Lung (tissue), 11 donors: ENCODE measurements at regions not wholly inside any gene's neighbourhood (a gene's known extent, or its start where the extent isn't known, plus 50 kb on each side); places are given as distances from the start of the nearest gene placed in this dataset.

Experiments
- ATAC-seq: fragments of 200-7000 bp; cut with Tn5 transposase; one replicate; pipeline ENCODE4 v1.9.1; 2020; ENCODE audit warnings: moderate number of reproducible peaks; ENCODE audit not compliant: insufficient read depth, low FRiP score
- DNase-seq, 3 donors: peaks; one replicate each; pipeline ENCODE4 v3.0.0-alpha.2; 2013 to 2017
- H3K27ac ChIP-seq, 2 donors: one replicate each; pipeline ENCODE4 v1.5.1; 2013; ENCODE audit warnings: mild to moderate bottlenecking in 2 of 2, moderate library complexity in 2 of 2, control low read depth in 1 of 2, inconsistent platforms in 1 of 2, low read depth in 1 of 2, low read length in 1 of 2
- H3K27me3 ChIP-seq, 3 donors: one replicate each; pipeline ENCODE4 v1.5.1; 2013; ENCODE audit warnings: low read length in 2 of 3; ENCODE audit not compliant: control insufficient read depth in 3 of 3, insufficient read depth in 3 of 3
- H3K36me3 ChIP-seq, 4 donors: one replicate each; pipeline ENCODE4 v1.5.1; 2013; ENCODE audit warnings: low read length in 4 of 4, mild to moderate bottlenecking in 1 of 4, moderate library complexity in 1 of 4; ENCODE audit not compliant: control insufficient read depth in 4 of 4, insufficient read depth in 4 of 4
- H3K4me1 ChIP-seq, 5 donors: one replicate each; pipeline ENCODE4 v1.5.1; 2013; ENCODE audit warnings: low read length in 5 of 5, mild to moderate bottlenecking in 2 of 5, moderate library complexity in 1 of 5; ENCODE audit not compliant: control insufficient read depth in 5 of 5, insufficient read depth in 5 of 5
- H3K4me3 ChIP-seq: one replicate; pipeline ENCODE4 v1.5.1; 2013; ENCODE audit warnings: mild to moderate bottlenecking, control low read depth, moderate library complexity
- H3K9ac ChIP-seq, 2 donors: one replicate each; pipeline ENCODE4 v1.5.1; 2013; ENCODE audit warnings: low read length in 2 of 2, control low read depth in 1 of 2; ENCODE audit not compliant: insufficient read depth in 1 of 2
- H3K9me3 ChIP-seq, 4 donors: one replicate each; pipeline ENCODE4 v1.5.1; 2013; ENCODE audit warnings: low read length in 3 of 4, mild to moderate bottlenecking in 1 of 4, moderate library complexity in 1 of 4; ENCODE audit not compliant: control insufficient read depth in 4 of 4, insufficient read depth in 3 of 4
- WGBS, 2 donors: extraction: QIAGEN DNeasy Blood & Tissue Kit; methylation state at CpG; one replicate each; pipeline ENCODE4 v1.1.7; 2013; 5-methylcytosine and 5-hydroxymethylcytosine counted together
- TF ChIP-seq, protein P1 (sequence below): IDR thresholded peaks from 2 replicates; pipeline ENCODE4 v1.5.1; 2012; ENCODE audit warnings: mild to moderate bottlenecking; ENCODE audit errors: control extremely low read depth, extremely low read depth
- donor health status: control.
- donor health status: control.
- donor health status: Bipolar disorder and iron deficiency.
- donor health status: healthy.
- donor health status: DM: yes; HTN: yes; CAD: no.

DNA sequence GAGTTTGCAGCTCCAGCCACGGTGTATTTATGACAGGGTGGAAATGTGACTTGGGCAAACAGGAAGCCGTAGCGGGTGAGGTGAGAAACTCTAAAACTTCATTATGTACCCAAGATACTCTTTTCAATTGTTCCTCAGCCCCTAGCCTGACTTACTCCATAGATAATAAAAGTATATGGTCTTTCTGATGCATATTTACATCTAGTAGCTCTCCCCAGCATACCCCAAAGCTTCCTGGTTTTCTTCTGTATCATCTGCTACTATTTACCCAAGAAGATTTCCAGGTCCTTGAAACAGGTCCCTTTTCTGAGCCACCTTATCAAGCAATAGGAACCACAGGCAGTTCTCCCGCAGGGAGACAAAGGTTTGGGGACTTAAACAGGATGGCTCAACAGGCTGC lies 201.5 kb upstream of the ESRRG start:
- Histone ChIP-seq H3K9ac (no peak overlapping the region), H3K27me3 (no peaks in the 10 kb centered on the region), H3K9me3 (no peaks in the 10 kb centered on the region), H3K4me3 (no peak overlapping the region), H3K4me1 (no peaks in the 10 kb centered on the region), H3K27ac (no peak overlapping the region), H3K36me3 (no peaks in the 10 kb centered on the region)
- WGBS, 2 donors = 50 to 54% methylated on average over 4 of the region's 4 CpGs
- ATAC-seq (no peak), DNase-seq (no peak)
- TF ChIP-seq, protein P1, sequence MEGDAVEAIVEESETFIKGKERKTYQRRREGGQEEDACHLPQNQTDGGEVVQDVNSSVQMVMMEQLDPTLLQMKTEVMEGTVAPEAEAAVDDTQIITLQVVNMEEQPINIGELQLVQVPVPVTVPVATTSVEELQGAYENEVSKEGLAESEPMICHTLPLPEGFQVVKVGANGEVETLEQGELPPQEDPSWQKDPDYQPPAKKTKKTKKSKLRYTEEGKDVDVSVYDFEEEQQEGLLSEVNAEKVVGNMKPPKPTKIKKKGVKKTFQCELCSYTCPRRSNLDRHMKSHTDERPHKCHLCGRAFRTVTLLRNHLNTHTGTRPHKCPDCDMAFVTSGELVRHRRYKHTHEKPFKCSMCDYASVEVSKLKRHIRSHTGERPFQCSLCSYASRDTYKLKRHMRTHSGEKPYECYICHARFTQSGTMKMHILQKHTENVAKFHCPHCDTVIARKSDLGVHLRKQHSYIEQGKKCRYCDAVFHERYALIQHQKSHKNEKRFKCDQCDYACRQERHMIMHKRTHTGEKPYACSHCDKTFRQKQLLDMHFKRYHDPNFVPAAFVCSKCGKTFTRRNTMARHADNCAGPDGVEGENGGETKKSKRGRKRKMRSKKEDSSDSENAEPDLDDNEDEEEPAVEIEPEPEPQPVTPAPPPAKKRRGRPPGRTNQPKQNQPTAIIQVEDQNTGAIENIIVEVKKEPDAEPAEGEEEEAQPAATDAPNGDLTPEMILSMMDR = no peak

DNA sequence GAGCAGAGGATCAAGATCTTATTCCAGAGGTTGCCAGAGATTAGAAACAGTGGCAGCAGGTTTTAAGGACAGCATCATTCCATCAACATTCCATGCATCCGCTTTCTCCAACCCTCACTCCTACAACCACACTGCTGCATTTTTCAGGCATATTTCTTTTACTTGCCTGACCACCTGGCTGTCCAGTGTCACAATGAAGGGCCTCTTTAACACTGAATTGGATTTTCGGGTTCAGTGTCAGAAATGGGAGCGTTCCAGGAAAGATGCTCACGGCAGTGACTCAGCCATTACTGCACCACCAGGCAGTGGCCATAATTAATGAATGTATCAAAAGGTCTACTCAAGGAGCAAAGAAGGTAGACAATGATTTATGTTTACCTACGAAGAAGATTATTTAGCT lies 200.4 kb upstream of the ESRRG start:
- no peak overlapping the region for H3K9ac ChIP-seq
- DNase-seq = no peak

DNA sequence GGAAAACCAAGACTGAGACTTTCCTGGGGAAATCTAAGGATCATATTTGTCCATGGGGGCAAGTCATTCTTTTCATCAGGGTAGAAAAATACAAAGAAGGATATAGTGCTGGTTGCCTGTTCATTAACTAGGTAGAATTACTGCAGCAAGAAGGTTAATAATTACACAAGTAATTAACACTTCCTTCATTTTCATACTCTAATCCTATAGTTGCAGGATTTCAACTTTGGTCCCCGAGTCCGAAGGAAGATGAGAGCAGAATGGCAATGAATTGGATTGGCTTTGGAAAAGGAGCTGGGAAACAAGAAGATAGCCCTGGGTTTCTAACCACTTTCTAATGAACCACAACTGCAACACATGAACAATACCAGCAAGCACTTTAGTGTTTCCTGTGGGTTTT lies 199.2 kb upstream of the ESRRG start:
- no peaks in the 10 kb centered on the region for H3K9me3 ChIP-seq
- no peaks in the 10 kb centered on the region for H3K36me3 ChIP-seq
- H3K27ac ChIP-seq = no peak overlapping the region
- no peak for ATAC-seq
- TF ChIP-seq, protein P1 = no peak
- H3K4me3 ChIP-seq = no peak overlapping the region
- no peaks in the 10 kb centered on the region for H3K27me3 ChIP-seq
- H3K4me1 ChIP-seq = no peaks in the 10 kb centered on the region
- WGBS, 2 donors = 91 to 92% methylated on average over 2 of the region's 2 CpGs
- DNase-seq = no peak
- H3K9ac ChIP-seq = no peak overlapping the region

More for the DNA sequence above, 200.4 kb upstream of the ESRRG start:
- Histone ChIP-seq H3K4me1 (no peaks in the 10 kb centered on the region), H3K36me3 (no peaks in the 10 kb centered on the region), H3K4me3 (no peak overlapping the region), H3K9me3 (no peaks in the 10 kb centered on the region), H3K27ac (no peak overlapping the region), H3K27me3 (no peaks in the 10 kb centered on the region)
- TF ChIP-seq, protein P1 = no peak
- ATAC-seq = no peak
- WGBS, 2 donors = 90 to 91% methylated on average over 5 of the region's 5 CpGs

DNA sequence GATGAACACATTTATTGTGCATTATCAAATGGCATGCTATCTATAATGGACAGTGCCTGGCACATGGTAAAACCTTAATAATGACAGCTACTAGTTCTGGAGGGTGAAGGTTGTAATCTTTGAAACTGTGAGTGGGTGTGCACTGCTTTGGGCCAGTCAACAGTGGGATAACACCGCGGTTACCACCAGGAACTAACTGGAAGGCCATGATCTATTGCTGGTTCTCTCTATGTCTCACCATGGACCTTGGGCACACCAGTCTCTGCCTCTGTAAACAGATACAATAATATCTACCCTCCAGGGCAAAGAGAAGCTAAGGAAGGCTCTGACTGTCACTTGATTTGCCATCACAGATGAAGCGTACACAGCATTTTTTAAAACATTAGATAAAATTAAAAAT lies 198.6 kb upstream of the ESRRG start:
- TF ChIP-seq, protein P1 = no peak
- Histone ChIP-seq H3K36me3 (no peaks in the 10 kb centered on the region), H3K9me3 (no peaks in the 10 kb centered on the region), H3K27me3 (no peaks in the 10 kb centered on the region), H3K27ac (no peak overlapping the region), H3K4me1 (no peaks in the 10 kb centered on the region), H3K4me3 (no peak overlapping the region), H3K9ac (no peak overlapping the region)
- no peak for DNase-seq
- no peak for ATAC-seq
- WGBS, 2 donors = 94 to 100% methylated on average over 3 of the region's 3 CpGs
